ENCODE measurements at regions not wholly inside any gene's neighbourhood (a gene's known extent, or its start where the extent isn't known, plus 50 kb on each side); places are given as distances from the start of the nearest gene placed in this dataset.
"Not testable (repeated sequence)": the region's sequence is repeated elsewhere in the genome, so short reads cannot be mapped to it uniquely, and the experiment has no call there.

DNA sequence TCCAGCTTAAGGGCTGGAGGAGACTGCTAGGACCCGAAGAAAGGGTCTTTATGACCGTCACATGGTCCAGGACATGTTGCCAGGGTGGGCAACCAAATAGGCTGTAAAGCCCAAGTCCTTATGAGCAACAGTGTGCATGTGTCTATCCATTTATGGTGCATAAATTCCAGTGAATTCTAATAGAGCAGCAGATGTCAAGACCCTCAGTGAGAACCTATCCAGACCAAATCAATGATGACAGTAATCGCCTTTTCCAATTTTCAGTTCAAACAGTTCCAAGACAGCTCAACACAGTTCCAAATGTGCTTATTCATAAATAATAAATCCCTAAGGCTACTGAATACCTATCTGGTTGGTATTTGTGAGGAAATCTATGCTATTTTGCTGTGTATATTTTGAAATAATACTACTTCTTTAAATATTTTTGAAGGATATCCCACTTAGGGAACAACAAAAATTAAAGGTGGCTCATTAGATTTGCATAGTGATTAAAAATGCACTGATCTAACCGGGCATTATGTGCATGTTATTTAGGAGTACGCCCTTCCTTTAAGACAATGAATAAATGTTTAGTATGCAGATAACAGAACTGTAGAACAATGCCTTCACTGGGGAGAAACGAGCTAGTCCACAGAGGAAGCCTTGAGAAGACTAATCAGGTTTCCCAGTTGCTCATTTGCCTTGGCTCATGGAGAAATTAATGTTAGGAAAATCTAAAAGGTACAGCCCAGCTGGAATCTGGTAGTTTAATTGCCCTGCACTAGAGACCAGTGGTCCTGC, 519.5 kb upstream of the CHAC2 start:
- no peak for DNase-seq
- in situ Hi-C loops (cut with HindIII; ENCODE audit: low pct_ligation_motif_present, low pct_unique_long_range_greater_than_20kb, low sequenced_read_pairs) = no loop called here

DNA sequence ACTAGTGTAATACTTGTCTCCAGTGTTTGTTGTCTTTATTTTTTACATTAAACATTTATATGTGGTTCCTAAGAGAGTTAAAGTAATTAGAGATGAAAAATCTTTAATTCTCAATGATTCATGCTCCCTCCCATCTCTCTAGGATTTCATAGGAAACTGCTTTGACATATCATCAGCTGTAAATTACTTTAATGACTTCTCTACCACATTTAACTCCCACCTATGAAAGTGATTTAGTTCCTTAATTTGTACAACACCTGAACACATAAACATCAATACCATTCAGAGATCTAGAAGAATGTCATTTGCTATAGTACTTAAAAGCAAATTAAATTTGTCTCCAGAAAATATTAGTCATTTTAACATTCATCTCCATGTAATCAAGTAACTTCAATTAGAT, 524.2 kb upstream of the CHAC2 start:
- no peak for DNase-seq
- in situ Hi-C loops (cut with HindIII; ENCODE audit: low pct_ligation_motif_present, low pct_unique_long_range_greater_than_20kb, low sequenced_read_pairs) = no loop called here

DNA sequence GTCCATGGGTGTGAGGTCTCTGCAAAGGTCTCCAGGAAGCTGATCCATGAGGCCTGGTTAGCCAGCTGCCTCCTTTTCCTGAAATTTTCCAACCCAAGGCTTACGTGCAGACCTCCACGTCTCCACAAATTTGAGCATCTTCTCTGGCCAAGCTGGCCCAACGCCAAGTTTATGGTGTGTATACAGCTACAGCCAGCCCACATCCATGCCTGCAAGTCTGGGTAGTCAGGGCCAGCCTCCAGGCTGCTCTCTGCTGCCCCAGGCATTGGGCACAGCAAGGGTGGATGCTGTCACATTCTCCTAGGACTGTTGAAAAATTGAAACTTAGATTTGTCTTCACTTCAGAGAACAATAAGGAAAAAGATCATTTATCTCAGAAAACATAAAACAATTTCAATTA, 525.5 kb upstream of the CHAC2 start:
- in situ Hi-C loops (cut with HindIII; ENCODE audit: low pct_ligation_motif_present, low pct_unique_long_range_greater_than_20kb, low sequenced_read_pairs) = no loop called here
- no peak for DNase-seq

DNA sequence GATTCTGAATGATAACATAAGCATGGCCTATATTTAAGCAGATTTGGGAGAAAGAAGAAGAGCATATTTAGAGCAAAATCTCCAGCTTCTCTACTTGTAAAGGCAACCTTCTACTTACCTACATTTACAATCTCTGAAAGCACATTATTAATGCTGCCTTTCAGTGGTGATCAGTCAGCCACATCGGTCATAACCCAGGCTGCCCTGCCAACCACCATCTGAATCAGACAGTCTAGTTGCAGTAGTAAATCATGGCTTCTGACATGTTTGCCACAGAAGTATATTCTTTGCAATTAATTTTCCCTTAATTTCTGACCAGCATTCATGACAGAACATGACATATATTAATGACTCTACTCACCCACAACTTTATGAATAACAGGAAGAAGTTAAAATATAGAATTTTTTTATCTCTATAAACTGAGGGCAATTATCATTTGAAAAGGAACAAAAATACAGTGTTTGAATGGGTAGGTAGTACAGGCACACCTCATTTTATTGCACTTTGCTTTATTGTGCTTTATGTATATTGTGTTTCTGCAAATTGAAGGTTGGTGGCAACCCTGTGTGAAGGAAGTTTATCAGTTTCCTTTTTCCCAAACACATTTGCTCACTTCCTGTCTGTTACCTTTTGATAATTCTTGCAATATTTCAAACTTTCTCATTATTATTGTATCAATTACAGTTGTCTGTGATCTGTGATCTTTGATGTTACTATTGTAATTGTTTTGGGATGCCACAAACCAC, 531.6 kb upstream of the CHAC2 start:
- peak; percentile 33 for DNase-seq
- in situ Hi-C loops (cut with HindIII; ENCODE audit: low pct_ligation_motif_present, low pct_unique_long_range_greater_than_20kb, low sequenced_read_pairs) = no loop called here

DNA sequence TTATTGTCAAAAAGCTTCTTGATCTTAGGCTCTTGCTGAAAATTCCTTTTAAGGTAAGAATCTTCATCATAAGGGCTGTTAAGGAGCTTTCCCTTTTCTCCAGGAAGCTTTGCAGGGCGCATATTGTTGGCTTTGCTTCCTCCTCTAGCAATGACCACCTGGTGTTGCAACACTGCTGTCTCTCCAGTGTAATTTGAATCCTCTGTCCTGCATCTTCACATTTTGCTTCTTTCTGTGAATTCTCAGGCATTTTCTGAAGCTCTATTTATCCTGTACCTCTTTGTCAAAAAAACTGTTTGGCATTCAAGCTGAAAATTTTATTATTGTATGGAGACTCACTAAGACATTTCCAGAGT, 533.1 kb upstream of the CHAC2 start:
- in situ Hi-C loops (cut with HindIII; ENCODE audit: low pct_ligation_motif_present, low pct_unique_long_range_greater_than_20kb, low sequenced_read_pairs) = no loop called here
- DNase-seq = no peak

DNA sequence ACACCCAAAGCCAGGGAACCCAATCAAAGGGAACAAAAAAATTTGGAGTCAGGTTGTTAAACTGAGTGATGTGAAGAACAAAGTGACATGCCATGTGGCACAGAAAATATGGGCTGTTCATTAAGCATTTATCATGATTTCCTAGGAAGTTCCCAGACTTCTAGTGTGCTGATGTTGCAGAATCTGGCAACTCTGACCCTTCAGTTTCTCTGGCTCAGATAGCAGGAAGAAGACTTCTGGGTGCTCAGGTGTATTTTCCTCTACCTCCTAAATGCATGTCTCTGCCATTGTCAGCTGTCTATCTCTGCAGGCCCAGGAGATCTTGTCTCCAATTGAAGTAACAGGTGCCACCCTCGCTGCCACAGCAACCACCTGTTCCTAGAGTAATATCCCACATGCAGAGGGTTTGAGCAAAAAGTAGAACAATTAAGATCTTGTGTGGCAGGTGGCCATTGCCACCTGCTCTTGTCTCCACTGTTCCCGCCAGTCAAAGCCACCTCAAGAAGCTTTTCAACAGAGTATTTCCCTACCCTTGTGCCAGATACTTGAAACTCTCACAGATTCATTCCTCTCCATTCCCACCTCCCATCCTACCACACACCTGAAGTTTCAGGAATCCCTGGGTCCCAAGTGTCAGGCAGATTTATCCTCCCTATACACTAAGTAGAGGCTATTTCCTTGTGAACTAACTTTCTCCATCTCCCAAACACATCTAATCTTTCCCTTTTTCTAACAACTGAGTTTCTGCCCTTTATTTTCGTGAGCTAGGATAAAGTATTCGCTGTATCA, 533.7 kb upstream of the CHAC2 start:
- DNase-seq = no peak
- in situ Hi-C loops (cut with HindIII; ENCODE audit: low pct_ligation_motif_present, low pct_unique_long_range_greater_than_20kb, low sequenced_read_pairs) = no loop called here

DNA sequence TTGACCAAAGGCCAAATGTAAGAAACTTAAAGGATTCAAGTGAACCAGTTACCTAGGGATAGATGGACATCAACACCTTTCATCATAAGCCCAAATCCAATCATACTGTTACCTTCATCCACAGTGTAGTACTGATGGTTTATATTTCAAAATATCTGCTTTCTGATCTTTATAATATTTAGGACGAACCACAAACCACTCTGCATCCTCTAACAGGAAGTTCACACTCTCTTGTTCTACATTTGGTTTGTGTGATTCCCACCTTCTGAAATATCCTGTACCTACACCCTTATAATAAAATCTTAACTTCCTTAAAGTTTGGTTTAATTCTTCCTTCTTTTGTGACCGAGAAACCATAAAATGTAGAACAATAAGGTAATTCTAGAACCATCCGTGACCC, 535.7 kb upstream of the CHAC2 start:
- in situ Hi-C loops (cut with HindIII; ENCODE audit: low pct_ligation_motif_present, low pct_unique_long_range_greater_than_20kb, low sequenced_read_pairs) = no loop called here
- DNase-seq = no peak

DNA sequence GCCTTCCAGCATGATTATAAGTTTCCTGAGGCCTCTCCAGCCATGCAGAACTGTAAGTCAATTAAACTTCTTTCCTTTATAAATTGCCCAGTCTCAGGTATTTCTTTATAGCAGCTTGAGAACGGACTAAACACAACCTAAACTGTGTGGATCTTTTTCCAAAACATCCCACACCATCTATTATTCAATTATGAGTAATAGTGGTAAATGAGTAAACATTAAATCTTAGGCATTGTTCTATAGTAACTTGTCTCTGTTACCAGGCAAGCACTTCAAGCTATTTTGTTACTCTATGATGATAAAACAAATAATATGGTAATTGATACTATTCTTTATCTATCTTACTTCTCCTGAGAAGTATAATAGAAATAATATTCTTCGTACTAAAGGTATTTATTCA, 536.9 kb upstream of the CHAC2 start:
- DNase-seq = no peak
- in situ Hi-C loops (cut with HindIII; ENCODE audit: low pct_ligation_motif_present, low pct_unique_long_range_greater_than_20kb, low sequenced_read_pairs) = no loop called here

DNA sequence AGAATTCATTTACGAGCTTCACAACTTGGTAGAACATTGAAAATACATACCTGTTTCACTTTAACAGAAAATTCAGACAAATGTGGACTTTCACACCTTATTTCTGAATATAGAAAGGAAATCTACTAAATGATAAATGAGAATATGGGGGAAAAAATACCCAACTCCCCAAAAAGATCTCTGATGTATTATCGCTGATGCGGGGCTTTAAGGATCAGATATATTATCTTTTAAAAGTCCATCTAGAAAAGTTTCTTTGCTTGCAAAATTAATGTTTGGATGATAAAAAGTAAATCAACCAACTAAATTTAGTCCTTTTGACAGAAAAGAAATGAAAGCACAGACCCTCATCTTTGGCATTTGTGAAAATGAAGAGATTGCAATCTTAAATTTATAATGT, 540.1 kb upstream of the CHAC2 start:
- in situ Hi-C loops (cut with HindIII; ENCODE audit: low pct_ligation_motif_present, low pct_unique_long_range_greater_than_20kb, low sequenced_read_pairs) = no loop called here

DNA sequence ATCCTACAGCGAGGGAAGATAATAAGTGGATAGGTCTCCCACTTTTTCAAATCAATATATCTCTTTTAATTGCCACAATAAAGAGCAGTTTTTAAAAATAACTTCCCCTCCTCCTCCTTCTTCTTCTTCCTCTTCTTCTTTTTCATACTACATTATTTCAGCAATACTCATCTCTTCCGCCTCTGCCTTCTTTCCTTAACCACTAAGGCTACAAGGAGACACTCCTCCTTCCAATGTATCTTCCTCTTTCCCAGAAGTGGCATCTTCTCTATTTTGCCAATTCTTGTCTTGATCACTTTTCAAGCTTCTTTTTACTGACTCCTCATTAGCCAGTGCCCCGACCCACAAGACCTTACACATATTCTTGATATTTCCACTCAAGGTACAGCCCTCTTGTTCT, 546.6 kb upstream of the CHAC2 start:
- in situ Hi-C loops (cut with HindIII; ENCODE audit: low pct_ligation_motif_present, low pct_unique_long_range_greater_than_20kb, low sequenced_read_pairs) = no loop called here
- DNase-seq = no peak

More for the DNA sequence above, 540.1 kb upstream of the CHAC2 start:
- no peak for DNase-seq

DNA sequence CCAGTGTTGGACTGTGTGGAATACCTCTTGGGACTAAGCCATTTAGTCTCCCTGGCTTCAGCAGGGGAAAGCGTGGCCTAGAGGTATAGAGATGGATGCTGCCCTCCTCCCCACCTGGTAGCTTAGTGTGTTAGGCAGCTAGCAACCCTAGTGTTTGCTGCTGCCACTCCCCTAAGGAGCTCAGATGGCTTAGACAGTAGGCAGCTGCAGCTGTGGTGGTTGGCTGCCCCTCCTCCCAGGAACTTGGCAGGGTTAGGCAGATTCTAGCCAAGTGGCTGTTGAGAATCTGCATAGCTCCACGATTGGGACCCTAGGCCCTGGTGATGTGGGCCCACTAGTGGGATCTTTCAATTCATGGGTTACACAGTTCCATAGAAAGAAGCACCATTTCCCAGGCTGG, 550.4 kb upstream of the CHAC2 start:
- in situ Hi-C loops (cut with HindIII; ENCODE audit: low pct_ligation_motif_present, low pct_unique_long_range_greater_than_20kb, low sequenced_read_pairs) = no loop called here
- DNase-seq = no peak

DNA sequence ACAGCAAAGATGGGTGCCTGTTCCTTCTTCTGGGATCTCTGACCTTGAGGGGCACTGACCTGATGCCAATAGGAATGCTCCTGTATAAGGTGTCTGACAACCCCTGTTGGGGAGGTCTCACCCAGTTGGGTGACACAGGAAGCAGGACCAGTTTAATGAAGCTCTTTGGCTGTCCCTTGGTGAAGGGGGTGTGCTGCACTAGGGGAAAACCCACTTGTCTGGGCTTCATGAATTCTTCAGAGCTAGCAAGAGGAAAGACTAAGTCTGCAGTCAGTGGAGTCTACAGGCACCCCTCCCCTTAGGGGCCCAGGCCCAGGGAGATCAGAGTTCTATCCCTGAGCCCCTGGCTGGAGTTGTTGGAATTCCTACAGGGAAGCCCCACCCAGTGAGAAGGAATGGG, 550.8 kb upstream of the CHAC2 start:
- in situ Hi-C loops (cut with HindIII; ENCODE audit: low pct_ligation_motif_present, low pct_unique_long_range_greater_than_20kb, low sequenced_read_pairs) = no loop called here

DNA sequence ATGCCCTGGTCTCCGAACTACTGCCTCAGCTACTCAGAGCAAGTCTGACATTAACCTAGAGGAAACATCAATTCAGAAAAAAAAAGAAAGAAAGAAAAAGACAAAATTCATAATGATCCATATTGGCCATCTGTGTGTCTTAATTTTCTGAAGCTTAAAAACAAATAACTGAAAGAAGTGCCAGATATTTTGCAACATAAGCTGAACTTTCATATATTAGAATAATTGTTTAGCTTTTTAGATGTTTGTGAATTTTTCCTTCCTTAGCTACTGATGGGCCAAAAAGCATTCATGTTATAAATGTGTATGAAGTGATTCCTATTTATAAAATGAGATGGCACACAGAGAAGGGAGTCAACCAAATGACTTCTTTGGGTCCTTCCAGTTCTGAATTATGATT, 555.0 kb upstream of the CHAC2 start:
- no peak for DNase-seq
- in situ Hi-C loops (cut with HindIII; ENCODE audit: low pct_ligation_motif_present, low pct_unique_long_range_greater_than_20kb, low sequenced_read_pairs) = no loop called here

More for the DNA sequence above, 550.8 kb upstream of the CHAC2 start:
- no peak for DNase-seq

DNA sequence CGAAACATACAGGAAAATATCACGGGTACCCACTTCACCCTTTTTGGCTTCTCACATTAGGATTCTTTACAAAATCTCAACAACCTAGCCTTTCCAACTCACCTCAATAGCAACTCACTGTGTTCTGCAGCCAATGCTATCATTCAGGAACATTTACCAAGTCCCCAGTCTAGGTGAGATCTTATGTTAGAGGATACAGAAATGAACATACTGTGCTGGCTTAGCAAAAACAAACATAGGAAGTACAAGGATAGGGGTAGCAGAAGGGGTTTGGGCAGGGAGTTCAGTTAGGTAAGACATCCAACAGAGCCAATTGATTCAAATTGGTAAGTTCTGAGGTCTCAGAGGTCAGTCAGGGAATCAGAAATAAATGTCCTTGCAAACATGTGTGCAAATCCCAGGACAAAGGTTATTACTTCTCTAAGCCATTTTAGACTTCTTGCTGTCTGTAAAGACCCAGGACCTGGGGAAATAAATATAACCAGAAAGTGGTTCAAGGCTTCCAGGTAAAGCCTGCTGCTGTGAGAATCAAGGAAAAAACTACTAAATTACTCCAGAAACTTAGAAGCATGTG, 556.3 kb upstream of the CHAC2 start:
- in situ Hi-C loops (cut with HindIII; ENCODE audit: low pct_ligation_motif_present, low pct_unique_long_range_greater_than_20kb, low sequenced_read_pairs) = no loop called here
- no peak for DNase-seq

DNA sequence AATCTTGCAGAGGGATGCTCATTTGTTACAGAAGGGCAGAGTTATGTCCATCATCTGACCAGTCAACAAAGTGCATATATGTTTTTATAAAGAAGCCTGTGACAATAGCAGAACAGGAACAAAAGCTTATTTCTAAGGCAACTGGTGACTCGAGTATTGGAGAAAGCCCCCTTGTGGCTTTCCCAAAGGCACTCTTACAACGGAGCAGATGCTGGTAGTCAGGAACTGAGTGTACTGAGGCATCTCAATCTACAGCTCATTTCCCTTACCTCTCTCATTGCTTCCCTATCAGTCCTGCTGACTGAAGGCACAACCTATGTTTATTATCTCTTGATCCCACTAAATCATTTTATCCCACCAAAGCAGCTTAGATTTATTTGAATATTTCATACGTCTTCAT, 557.1 kb upstream of the CHAC2 start:
- in situ Hi-C loops (cut with HindIII; ENCODE audit: low pct_ligation_motif_present, low pct_unique_long_range_greater_than_20kb, low sequenced_read_pairs) = no loop called here
- DNase-seq = peak; percentile 7

DNA sequence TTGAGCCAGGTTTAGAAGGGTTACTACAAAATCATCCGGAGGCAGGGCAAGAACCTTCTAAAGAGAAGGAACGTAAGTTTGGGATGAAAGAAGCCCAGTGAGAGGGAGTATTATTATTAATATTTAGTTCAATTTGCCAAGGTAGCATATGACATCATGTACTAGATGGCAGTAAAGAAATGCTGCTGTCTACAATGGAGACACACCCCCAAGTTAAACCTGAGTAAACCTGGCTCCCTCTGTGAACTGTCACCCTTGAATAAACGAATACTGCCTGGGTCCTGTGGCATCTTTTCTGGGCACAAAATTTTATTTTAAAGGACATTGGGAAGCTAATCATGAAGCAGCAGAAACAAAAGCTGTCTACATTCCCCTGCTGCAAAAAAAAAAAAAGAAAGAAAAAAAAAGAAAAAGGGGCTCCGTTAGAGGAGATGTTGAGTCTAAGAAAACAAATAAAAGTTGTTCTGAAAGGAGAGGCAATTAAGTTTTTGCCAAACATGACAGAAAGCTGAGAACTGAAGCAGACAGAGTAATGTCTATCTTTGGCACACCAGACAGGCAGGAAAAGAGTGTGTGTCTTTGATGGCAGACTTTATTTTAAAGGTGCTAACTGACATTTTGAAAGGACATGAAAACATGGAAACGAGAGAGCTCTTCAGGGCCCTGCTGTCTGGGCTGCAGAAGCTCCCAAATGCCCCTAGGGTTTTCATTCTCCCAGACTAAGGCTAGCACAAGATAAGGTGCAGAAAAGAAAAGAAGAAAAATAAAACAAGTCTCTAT, 557.7 kb upstream of the CHAC2 start:
- no peak for DNase-seq
- in situ Hi-C loops (cut with HindIII; ENCODE audit: low pct_ligation_motif_present, low pct_unique_long_range_greater_than_20kb, low sequenced_read_pairs) = no loop called here

DNA sequence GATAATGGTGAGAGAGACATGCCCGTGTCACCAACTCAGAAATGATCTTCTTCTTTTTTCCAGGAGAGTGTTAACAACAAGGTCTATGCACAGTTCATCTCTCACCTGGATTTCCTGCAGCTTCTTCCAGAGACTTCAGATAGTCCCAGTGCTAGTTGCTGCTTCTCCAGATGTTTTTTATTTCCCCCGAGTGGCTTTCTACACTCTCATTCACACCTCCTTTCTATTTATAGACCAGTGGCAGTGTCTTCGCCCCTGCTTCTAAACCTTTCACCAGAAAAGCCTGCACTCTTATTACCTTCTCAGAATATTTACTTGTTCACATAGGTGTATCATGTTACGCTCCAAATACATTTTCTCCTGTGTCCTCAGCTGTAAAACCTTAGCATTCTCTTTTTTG, 558.8 kb upstream of the CHAC2 start:
- in situ Hi-C loops (cut with HindIII; ENCODE audit: low pct_ligation_motif_present, low pct_unique_long_range_greater_than_20kb, low sequenced_read_pairs) = no loop called here
- no peak for DNase-seq

DNA sequence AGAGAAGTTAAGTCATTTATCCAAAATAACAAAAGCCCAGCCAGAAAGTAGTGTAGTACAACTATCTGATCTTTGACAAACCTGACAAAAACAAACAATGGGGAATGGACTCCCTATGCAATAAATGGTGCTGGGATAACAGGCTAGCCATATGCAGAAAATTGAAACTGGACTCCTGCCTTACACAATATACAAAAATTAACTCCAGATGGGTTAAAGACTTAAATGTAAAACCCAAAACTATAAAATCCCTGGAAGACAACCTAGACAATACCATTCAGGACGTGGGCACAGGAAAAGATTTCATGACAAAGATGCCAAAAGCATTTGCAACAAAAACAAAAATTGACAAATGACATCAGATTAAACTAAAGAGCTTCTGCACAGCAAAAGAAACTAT, 561.4 kb upstream of the CHAC2 start:
- in situ Hi-C loops (cut with HindIII; ENCODE audit: low pct_ligation_motif_present, low pct_unique_long_range_greater_than_20kb, low sequenced_read_pairs); DNase-seq: not testable (repeated sequence)
